KMS-11 (cell line): ENCODE measurements at regions not wholly inside any gene's neighbourhood (a gene's known extent, or its start where the extent isn't known, plus 50 kb on each side); places are given as distances from the start of the nearest gene placed in this dataset.

Source experiments
- H2AFZ ChIP-seq: fragments of 200-600 bp; sonication (generic); 2 replicates; pipeline ENCODE4 v1.6.1; 2016; ENCODE audit warnings: antibody characterized with exemption, mixed run types, low read depth
- H3K27ac ChIP-seq: fragments of 200-600 bp; sonication (generic); 2 replicates; pipeline ENCODE4 v1.6.1; 2016; ENCODE audit warnings: mild to moderate bottlenecking, mixed run types
- H3K27me3 ChIP-seq: fragments of 200-600 bp; sonication (generic); 2 replicates; pipeline ENCODE4 v1.6.1; 2017; ENCODE audit warnings: mild to moderate bottlenecking, low read depth, mixed run types, moderate library complexity; ENCODE audit not compliant: insufficient read depth
- H3K36me3 ChIP-seq: fragments of 200-600 bp; sonication (generic); 2 replicates; pipeline ENCODE4 v1.6.1; 2017; ENCODE audit warnings: mild to moderate bottlenecking, mixed run types; ENCODE audit not compliant: insufficient read depth
- H3K4me1 ChIP-seq: fragments of 200-600 bp; sonication (generic); 2 replicates; pipeline ENCODE4 v1.6.1; 2016; ENCODE audit warnings: mild to moderate bottlenecking, low read depth, mixed run types; ENCODE audit not compliant: poor library complexity, severe bottlenecking
- H3K4me2 ChIP-seq: fragments of 200-600 bp; sonication (generic); 2 replicates; pipeline ENCODE4 v1.7.0; 2016; ENCODE audit warnings: mild to moderate bottlenecking, mixed run types
- H3K4me3 ChIP-seq: fragments of 200-600 bp; sonication (generic); IDR thresholded peaks from 2 replicates; pipeline ENCODE4 v1.6.1; 2017; ENCODE audit warnings: low read depth, low read length, mixed read lengths; ENCODE audit not compliant: insufficient read depth
- H3K79me2 ChIP-seq: fragments of 200-600 bp; sonication (generic); 2 replicates; pipeline ENCODE4 v1.6.1; 2016; ENCODE audit warnings: low read depth, mixed run types; ENCODE audit not compliant: insufficient read depth
- H3K9ac ChIP-seq: fragments of 200-600 bp; sonication (generic); 2 replicates; pipeline ENCODE4 v1.6.1; 2016; ENCODE audit warnings: mild to moderate bottlenecking, mixed run types
- H4K20me1 ChIP-seq: fragments of 200-600 bp; sonication (generic); 2 replicates; pipeline ENCODE4 v1.6.1; 2016; ENCODE audit warnings: mild to moderate bottlenecking, mixed run types; ENCODE audit not compliant: insufficient read depth
- TF ChIP-seq, protein P1 (sequence below): fragments of 200-600 bp; sonication (generic); conservative IDR thresholded peaks from 2 replicates; pipeline ENCODE4 v1.6.1; 2017; ENCODE audit warnings: low read depth, mild to moderate bottlenecking, antibody characterized with exemption, low read length, moderate library complexity, mixed read lengths

DNA sequence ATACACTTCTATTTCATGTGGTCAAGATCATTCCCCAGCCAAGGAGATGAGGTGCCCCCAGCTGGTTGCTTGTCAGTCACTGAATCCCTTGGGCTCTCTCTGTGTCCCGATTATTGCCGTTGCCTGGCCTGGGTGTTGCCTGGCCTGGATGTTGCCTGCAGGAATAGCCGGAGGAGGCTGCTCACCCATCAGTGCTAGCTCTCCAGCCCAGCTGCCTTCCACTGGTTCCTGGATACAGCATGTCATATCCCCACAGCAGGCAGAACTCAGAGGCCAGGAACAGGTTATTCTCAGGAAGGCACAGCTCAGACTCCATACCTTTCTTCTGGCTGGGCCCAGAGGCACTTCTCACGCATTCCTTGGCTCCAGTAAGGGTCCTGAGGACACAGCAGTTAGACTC lies 542.1 kb upstream of the MGMT start:
- no peaks in the 10 kb centered on the region for H3K27me3 ChIP-seq
- no peak overlapping the region for H3K4me2 ChIP-seq
- no peak overlapping the region for H2AFZ ChIP-seq
- H3K4me3 ChIP-seq: no peak overlapping the region
- H3K36me3 ChIP-seq: no peaks in the 10 kb centered on the region
- H3K79me2 ChIP-seq: no peaks in the 10 kb centered on the region
- no peak overlapping the region for H3K9ac ChIP-seq
- H3K27ac ChIP-seq: no peak overlapping the region
- H3K4me1 ChIP-seq: no peaks in the 10 kb centered on the region
- TF ChIP-seq, protein P1, sequence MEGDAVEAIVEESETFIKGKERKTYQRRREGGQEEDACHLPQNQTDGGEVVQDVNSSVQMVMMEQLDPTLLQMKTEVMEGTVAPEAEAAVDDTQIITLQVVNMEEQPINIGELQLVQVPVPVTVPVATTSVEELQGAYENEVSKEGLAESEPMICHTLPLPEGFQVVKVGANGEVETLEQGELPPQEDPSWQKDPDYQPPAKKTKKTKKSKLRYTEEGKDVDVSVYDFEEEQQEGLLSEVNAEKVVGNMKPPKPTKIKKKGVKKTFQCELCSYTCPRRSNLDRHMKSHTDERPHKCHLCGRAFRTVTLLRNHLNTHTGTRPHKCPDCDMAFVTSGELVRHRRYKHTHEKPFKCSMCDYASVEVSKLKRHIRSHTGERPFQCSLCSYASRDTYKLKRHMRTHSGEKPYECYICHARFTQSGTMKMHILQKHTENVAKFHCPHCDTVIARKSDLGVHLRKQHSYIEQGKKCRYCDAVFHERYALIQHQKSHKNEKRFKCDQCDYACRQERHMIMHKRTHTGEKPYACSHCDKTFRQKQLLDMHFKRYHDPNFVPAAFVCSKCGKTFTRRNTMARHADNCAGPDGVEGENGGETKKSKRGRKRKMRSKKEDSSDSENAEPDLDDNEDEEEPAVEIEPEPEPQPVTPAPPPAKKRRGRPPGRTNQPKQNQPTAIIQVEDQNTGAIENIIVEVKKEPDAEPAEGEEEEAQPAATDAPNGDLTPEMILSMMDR: no peak
- H4K20me1 ChIP-seq: no peaks in the 10 kb centered on the region

DNA sequence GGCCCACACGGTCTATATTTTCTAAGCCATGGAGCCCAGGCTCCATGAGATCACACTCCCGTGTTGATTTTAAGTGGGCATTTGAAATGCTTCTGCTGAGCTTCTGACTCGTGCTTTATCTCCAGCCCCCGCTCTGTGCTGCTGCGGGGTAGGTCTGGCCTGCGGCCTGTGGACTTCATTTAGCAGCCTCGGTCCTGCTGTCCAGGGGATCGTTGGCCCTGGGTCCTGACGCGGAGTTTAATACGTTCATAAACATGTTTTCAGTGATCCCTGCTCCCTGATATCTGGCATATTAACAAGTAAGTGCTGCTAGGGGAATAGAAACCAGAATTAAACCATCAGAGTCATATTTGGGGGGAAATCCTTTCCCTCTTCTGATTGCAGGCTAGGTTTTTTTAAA lies 540.3 kb upstream of the MGMT start:
- Histone ChIP-seq H3K36me3 (no peaks in the 10 kb centered on the region), H4K20me1 (no peaks in the 10 kb centered on the region), H2AFZ (no peak overlapping the region), H3K4me2 (no peak overlapping the region), H3K4me3 (no peak overlapping the region), H3K27ac (no peak overlapping the region), H3K4me1 (no peaks in the 10 kb centered on the region), H3K79me2 (no peaks in the 10 kb centered on the region), H3K27me3 (no peaks in the 10 kb centered on the region), H3K9ac (no peak overlapping the region)
- TF ChIP-seq, protein P1: no peak

DNA sequence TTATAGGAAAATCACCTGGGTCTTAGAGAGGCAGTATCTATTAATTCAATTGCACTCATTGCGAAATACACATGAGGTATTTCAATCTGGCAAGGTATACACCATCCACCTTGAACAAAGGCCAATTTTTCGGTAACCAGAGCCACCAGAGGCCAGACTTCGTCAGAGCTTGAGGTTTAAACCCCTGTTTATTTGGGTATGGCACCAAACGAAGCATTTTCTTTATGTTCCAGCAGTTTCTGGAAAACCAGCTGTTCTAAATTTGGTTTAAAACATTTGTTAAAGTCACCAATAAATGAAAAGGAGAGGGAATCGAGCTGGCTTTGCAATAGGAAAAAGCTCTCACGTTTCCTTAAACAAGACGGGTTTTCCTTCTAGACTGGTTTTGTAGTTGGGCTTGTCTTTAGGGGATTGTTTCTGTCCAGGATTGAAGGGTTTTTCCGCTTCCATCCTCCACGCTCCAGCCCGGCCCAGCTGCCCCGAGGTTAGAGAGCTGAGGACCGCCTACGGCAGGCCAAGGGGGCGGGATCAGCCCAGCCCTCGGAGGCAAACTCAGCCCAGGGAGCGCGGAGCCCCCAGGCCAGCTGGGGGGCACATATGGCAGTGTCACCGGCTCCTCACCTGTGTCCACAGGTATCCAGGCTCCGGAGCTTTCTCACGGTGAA lies 539.4 kb upstream of the MGMT start:
- no peaks in the 10 kb centered on the region for H4K20me1 ChIP-seq
- no peak overlapping the region for H2AFZ ChIP-seq
- H3K9ac ChIP-seq: no peak overlapping the region
- H3K4me3 ChIP-seq: no peak overlapping the region
- no peak overlapping the region for H3K27ac ChIP-seq
- H3K79me2 ChIP-seq: no peaks in the 10 kb centered on the region
- TF ChIP-seq, protein P1: no peak
- no peaks in the 10 kb centered on the region for H3K27me3 ChIP-seq
- H3K4me1 ChIP-seq: no peaks in the 10 kb centered on the region
- H3K36me3 ChIP-seq: no peaks in the 10 kb centered on the region
- no peak overlapping the region for H3K4me2 ChIP-seq

DNA sequence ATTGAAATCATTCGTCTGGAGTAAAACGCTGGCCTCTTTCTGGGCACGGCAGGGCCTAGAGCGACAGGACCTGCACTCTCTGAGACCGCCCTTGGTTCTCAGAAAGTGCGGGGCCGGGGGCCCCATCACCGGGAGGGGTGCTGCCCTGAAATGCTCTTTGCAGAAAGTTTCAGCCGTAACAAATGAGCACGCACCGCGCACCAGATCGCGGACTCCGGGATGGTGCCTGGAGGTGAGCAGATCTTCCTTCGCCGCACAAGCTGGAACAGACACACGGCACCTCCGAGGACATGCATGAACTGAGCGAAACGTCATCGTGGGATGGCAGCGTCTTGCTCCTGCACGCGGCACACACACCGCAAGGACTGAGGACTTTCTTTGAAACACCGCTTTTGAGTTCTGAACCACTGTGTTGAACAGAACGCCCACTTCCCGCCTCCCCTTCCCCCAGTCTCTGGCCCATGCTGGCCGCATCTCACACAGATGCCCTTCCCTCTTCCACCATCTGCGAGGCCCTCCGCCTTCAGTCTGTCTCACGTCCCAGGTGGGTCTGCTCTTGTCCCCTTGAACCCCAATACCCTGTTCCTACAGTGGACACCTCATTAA lies 538.7 kb upstream of the MGMT start:
- Histone ChIP-seq H3K27ac (no peak overlapping the region), H3K4me3 (no peak overlapping the region), H3K79me2 (no peaks in the 10 kb centered on the region), H3K9ac (no peak overlapping the region), H2AFZ (no peak overlapping the region), H3K4me1 (no peaks in the 10 kb centered on the region), H3K27me3 (no peaks in the 10 kb centered on the region), H3K4me2 (no peak overlapping the region), H4K20me1 (no peaks in the 10 kb centered on the region), H3K36me3 (no peaks in the 10 kb centered on the region)
- TF ChIP-seq, protein P1: no peak
